ENCODE measurements at regions not wholly inside any gene's neighbourhood (a gene's known extent, or its start where the extent isn't known, plus 50 kb on each side); places are given as distances from the start of the nearest gene placed in this dataset.

GRCh38 chr1:94731891-94732290 is 88.3 kb upstream of the SLC44A3 start:
- no peak for DNase-seq

DNA sequence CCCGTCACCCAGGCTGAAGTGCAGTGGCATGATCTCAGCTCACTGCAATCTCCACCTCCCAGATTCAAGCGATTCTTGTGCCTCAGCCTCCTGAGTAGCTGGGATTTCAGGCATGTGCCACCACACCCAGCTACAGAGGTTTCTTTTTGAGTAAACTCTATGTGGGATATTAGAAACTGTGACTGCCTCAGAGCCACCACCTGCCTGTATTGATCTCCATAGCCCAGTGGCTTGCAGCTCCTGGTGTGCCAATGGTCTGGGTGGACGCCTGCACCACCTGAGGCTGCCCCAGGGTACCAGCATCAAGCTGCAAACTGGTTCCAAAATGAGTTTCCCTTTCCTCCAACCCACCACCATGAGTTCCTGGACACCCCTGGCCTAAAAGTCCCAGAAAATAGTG is 89.7 kb upstream of the SLC44A3 start:
- no peak for DNase-seq

DNA sequence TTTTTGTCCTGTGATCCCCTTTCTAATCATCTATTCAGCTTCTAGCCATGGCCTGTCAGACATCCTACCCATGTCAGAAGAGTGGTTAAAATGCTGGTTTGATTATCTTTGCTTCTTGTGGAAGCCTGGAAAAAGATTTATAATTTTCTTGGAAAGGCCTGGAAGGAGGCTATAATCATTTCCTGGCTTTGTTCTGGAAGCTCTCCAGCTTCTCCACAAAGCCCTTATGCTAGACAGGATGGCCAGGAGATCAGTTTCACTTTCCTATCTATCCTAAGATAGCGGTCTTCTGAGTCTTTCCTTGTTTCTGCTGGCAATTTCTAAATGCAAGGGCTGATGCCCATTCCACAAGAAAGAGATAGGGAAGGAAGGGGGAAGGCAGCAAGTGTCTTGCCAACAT is 90.9 kb upstream of the SLC44A3 start:
- DNase-seq, result no peak

- DNase-seq, result no peak
Observed at GRCh38 chr1:94727846-94728715, 92.1 kb upstream of the SLC44A3 start.

- DNase-seq, result no peak
Observed at GRCh38 chr1:94726981-94727685, 93.0 kb upstream of the SLC44A3 start.

DNA sequence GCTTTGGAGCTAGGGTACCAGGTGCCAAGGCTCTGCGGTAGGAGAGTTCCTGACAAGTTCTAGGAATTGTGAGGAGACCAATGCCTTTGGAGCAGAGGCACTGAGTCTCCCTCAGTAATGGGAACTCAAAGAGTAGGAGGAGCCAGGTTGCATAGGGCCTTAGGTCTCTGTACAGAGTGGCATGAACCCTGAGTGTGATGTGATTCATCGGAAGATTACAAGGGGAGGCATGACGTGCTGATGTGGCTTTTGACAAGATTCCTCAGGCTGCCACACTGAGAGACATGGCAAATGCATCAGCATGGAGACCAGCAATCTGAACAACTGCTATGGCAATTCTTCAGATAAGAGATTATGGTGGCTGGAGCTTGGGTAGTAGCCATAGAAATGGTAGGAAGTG is 94.6 kb upstream of the SLC44A3 start:
- no peak for DNase-seq

DNA sequence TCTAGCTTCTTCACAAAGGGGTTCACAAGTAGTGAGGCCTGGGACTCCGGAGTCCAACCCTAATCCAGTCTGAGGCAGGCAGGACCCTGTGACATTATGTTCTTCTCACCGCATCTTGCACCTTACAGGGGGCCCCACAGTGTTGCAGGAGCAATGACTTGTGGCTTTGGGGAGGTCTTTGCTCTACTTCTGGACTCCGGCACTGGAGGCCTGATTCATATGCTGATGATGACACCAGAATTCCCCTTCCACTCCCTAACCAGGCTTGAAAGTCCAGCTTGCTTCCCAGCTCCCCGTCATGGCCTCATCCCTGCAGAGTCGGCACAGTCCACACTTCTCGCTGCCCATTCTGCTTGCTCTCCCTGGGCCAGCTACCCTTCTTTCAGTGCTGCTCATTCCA is 96.3 kb upstream of the SLC44A3 start:
- DNase-seq, result no peak

DNA sequence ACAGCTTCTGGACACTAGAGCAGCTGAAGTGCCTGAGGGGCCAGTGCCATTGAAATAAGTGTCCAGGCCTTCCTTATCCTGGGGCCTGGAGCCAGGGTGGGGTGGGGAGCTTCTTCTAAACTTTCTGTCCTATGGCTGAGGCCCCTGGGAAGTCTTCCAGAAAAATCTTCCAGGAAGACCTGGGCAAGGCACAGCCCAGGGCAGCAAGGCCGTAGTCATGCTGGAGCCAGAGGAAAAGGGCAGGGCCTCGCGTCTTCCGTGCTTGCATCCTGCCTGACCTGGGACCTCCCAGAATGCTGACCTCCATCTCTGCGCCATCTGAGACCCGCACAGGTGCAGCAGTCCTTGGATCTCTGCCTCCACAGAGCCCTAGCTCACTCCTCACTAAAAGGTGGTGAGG is 96.7 kb upstream of the SLC44A3 start:
- no peak for DNase-seq

DNA sequence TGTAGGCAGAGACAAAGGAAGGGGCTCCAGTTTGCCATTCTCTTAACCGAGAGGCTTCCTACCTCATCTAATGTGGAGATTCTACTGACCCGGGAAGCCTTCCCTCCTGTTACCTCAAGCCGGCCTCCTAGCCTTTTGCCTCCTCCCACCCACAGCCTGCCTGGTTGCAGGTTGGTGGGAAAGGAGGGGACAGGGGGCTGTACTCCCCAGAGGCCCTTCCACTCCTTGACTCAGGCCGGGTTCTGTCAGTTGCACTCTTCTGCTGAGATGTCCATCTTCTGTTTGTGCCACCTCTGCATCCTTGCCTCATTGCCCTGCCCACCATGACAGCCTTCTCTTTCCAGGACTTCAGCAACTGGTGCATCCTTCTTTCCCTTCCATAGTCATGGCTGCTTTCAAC is 98.0 kb upstream of the SLC44A3 start:
- no peak for DNase-seq

DNA sequence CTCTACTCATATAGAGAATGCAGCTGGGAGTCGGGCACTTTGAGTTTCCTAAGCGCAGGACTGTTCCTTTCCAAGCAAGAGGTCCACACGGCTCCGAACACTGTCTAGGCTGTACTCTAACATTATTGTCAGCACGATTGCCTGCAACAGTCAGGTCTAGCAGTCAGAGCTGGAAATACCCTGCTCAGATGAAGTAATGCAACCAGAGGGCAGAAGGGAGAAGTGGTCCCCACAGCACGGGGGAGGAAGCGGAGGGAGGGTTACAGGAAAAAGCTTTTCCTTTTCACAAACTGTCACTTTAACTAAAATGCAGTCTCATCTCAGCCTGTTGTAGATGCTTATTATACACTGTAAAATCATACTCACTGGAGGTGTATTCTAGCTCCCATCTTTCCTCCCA is 98.9 kb upstream of the SLC44A3 start:
- DNase-seq, result peak; percentile 9

DNA sequence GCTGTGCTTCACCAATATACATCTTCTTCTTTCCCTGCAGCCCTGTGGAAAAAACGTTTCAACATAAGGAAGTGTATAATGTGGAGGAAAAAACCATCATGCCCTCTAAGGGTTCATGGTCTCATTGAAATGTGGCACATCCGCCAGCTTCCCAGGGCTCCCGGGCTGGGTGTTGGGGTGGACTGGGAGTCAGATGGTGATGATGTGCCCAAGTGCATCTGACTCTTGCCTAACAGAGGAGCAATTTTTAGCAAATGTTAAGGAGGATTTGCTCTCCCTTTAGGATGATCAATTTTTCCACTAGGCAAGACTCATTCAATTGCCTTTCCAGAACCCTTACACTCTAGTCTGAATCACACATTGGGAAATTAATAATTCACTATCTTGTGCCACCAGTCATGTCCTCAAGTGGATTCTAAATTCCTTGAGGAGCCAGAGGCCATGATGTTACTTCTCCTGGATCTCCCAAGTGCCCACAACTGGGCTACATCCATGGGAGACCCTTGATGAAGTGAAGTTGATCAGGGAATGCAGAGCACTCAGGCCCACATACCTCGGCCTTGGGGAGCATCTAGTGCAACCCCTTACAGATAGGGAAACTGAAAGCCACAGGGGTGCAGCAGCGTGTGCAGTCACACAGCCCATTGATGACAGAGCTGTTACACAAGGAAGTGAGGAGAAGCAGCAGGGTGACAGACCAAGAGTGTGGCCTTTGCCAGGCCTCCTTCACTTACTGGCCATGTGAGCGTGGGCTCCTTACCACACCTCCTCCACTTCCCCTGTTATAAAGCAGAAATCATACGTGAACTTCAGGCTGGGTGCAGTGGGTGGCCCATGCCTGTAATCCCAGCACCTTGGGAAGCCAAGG is 100.0 kb upstream of the SLC44A3 start:
- DNase-seq, result peak; percentile 8

DNA sequence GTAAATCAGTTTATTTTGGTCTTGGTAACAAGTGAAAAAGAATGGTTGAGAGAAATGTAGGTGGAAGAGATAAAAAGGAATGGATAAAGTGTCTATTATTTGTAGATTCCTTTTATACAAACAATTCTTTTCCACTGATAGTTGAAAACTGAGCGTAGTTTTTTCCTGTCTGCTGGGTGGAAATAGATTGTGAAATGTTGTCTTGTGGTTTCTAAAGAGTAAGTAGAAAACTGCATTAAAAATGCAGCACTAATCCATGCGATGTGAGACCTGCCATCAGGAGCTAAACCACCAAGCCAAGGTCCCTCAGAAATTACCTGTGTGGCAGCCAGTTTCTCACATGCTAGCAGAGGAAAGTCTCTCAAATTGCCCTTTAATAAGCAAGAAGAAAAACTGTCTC is 103.2 kb upstream of the SLC44A3 start:
- DNase-seq, result no peak

DNA sequence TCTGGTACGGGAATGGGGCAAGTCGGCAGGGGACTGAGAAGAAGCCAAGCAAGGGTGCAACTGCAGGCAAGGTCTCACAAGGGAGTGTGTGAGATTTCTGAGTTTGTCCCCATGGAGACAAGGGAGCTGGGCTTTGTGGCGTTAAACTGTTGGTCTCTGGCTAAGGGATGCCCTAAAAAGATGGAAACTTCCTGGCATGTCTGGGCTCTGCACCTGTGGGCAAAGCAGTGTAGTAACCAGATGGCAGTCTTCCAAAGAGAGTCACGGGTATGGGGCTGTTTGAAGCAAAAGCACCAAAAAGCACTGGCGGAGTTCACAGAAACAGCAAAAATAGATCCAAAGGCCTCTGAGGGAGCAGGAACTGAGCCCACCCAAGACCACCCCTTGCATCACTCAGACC is 104.8 kb upstream of the SLC44A3 start:
- DNase-seq, result no peak

- DNase-seq, result no peak
Observed at GRCh38 chr1:94714552-94714951, 105.6 kb upstream of the SLC44A3 start.

GRCh38 chr1:94714152-94714551 is 106.0 kb upstream of the SLC44A3 start:
- no peak for DNase-seq

DNA sequence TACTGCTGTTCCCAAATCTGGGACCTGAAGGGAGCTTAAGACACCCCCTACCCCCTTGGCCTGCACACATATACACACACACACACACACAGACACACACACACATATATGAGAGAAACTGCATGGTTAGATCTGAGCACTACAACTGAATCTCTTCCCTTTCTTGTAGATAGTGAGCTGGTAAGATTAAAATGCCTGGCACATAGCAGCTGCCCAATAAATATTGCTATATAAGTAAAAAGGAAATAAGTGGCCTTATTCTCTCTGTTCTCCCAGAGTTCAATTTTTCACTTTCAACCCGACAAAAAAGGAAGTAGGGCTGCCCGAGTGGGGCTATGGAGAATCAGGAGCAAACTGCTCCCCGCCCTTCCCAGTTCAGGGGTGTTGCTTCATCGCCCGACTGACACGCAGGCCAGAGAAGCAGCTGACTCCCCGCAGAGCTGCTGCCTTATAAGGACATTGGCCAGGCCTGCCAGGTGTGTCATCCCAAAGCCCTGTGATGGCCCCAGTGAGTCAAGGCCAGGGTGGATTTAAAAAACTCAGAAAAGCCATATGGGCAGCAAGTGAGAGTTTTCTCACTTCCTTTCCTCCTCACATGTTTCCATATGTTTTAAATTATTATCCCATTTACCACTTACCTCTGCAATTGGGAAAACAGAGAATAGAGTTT is 106.5 kb upstream of the SLC44A3 start:
- DNase-seq, result peak; percentile 26

- no peak for DNase-seq
Observed at GRCh38 chr1:94709891-94710581, 110.1 kb upstream of the SLC44A3 start.

DNA sequence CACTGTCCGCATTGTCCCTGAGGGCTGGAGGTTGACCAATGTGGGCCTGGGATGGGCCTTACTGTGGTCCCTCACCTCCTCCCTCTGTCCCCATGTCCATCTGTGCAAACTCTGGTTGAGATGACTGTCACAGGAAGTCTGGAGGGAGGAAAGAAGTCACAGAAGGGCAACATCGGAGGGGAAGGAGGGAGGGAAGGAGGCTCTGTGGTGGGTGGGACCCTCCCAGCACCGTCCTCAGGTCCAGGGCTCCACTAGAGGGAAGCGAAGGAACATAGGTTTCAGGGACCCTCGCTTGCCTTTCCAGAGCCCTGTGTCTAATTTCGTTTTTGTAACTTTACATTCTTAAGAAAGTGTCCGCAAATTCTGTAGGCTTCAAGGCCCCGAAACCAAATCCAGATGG is 111.3 kb upstream of the SLC44A3 start:
- no peak for DNase-seq

- DNase-seq, result no peak
Observed at GRCh38 chr1:94708299-94708685, 111.9 kb upstream of the SLC44A3 start.

GRCh38 chr1:94707321-94708298 is 112.5 kb upstream of the SLC44A3 start:
- DNase-seq, result no peak

DNA sequence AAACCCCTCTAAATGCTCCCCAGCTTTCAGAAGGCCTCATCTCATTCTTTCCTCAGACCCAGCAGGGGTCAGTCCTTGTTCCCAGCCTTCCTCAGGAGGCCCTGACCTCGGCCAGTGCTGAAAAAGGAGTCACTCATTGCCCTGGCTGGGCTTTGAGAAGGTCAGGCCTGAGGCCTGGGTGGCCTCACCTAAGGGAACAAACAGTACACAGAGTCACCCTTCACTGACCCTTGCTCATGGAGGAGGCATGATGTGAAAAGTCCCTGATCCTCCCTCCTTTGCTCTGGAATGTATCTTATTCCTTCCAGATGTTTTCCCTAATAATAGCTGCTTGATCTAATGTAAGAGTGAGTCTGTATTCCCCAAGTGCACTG is 117.7 kb upstream of the SLC44A3 start:
- no peak for DNase-seq
